ENCODE measurements at regions not wholly inside any gene's neighbourhood (a gene's known extent, or its start where the extent isn't known, plus 50 kb on each side); places are given as distances from the start of the nearest gene placed in this dataset.

- TF ChIP-seq CTCF (IDR thresholded peaks at IDR 0.05) (no peak), POLR2A (IDR thresholded peaks at IDR 0.05) (no peak)
Measured at GRCh38 chr2:8412586-8412985, 269.3 kb upstream of the ID2 start.

Measured in heart left ventricle (tissue), 13 donors.